Immature natural killer cell (primary cell): ENCODE measurements at regions not wholly inside any gene's neighbourhood (a gene's known extent, or its start where the extent isn't known, plus 50 kb on each side); places are given as distances from the start of the nearest gene placed in this dataset.

Experiments
- DNase-seq, 3 donors: peaks; one replicate each; pipeline ENCODE4 v3.0.0; 2022; ENCODE audit warnings: mixed read lengths in 1 of 3
- H3K27ac Mint-ChIP-seq, 6 donors: one replicate each; pipeline ENCODE4 v1.8.0; 2020; ENCODE audit warnings: mixed read lengths in 6 of 6, mild to moderate bottlenecking in 5 of 6, inconsistent platforms in 4 of 6, moderate library complexity in 3 of 6
- H3K27me3 Mint-ChIP-seq, 3 donors: one replicate each; pipeline ENCODE4 v1.8.0; 2020 to 2021; ENCODE audit warnings: low read depth in 3 of 3, mild to moderate bottlenecking in 3 of 3, mixed read lengths in 3 of 3, moderate library complexity in 3 of 3, inconsistent platforms in 1 of 3
- H3K36me3 Mint-ChIP-seq, 3 donors: one replicate each; pipeline ENCODE4 v1.8.0; 2020; ENCODE audit warnings: mixed read lengths in 3 of 3, inconsistent platforms in 2 of 3, mild to moderate bottlenecking in 2 of 3
- H3K4me1 Mint-ChIP-seq, 2 donors: one replicate each; pipeline ENCODE4 v1.8.0; 2020; ENCODE audit warnings: inconsistent platforms in 2 of 2, mild to moderate bottlenecking in 2 of 2, mixed read lengths in 2 of 2, moderate library complexity in 1 of 2
- H3K4me3 Mint-ChIP-seq, 5 donors: one replicate each; pipeline ENCODE4 v1.8.0; 2020; ENCODE audit warnings: mild to moderate bottlenecking in 5 of 5, mixed read lengths in 5 of 5, inconsistent platforms in 3 of 5, moderate library complexity in 3 of 5
- H3K9me3 Mint-ChIP-seq, 6 donors: one replicate each; pipeline ENCODE4 v1.8.0; 2020; ENCODE audit warnings: mild to moderate bottlenecking in 6 of 6, mixed read lengths in 6 of 6, inconsistent platforms in 4 of 6, moderate library complexity in 3 of 6

DNA sequence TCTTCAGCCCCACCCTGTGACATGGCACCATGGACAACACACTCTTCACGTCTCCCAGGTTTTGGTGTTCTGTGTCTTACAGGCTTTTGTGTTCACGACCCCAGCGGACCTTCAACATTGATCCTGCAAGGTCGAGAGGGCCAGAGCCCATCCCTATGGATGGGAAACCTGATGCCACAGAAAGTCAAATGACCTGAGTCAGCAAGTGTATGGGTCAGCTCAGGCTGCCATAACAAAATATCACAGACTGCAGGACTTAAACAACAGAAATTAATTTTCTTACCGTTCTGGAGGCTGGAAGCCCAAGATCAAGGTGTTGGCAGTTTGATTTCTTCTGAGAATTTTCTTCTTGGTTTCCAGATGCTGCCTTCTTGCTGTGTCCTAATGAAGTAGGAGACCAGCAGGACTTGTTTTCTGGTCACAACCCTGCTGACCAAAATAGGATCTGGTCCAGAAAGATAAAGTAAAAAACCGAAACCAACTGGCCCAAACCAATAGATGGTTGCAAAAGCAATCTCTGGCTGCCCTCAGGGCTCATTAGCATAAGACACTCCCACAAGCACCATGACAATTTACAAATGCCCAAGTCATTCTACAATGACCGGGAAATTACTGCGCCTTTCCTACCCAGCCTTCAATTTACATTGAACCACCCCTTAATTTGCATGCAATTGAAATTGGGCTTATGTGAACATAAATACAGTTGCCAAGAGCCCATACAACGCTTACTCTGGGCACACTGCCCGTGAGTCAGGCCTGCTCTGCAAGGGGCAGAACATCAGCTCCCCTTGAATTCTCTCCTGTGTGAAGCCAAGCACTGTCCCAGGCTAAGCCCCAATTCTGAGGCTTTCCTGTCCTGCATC is 82.9 kb upstream of the SLC22A11 start:
- no peak overlapping the region for H3K4me3 Mint-ChIP-seq
- no peaks in the 10 kb centered on the region for H3K4me1 Mint-ChIP-seq
- no peaks in the 10 kb centered on the region for H3K36me3 Mint-ChIP-seq
- no peak overlapping the region for H3K27ac Mint-ChIP-seq
- no peak for DNase-seq
- H3K27me3 Mint-ChIP-seq = peaks cover 5 to 17% (median 8%) of the 10 kb centered on the region in 3 donors
- H3K9me3 Mint-ChIP-seq = peaks cover 0 to 3% (median 0%) of the 10 kb centered on the region in 6 donors

DNA sequence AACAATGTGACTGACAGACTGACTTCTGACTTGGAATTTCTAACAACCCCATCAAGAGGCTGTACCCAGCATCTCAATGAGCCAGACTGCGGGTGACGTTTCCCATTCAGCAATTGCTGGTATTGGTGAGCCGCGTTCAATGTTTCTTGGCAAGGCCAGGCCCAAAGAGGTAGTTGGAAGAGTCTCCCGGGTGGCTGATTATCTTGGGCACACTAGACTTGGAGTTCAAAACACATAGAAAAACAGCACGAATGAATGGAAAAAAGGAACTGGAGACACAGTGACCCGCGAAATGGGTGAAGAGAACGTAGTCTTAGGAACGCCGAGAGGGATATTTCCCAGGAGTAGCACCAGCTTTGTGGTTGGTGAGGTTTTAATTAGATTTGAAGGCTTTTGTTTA is 81.1 kb upstream of the SLC22A11 start:
- peaks cover 6% of the 10 kb centered on the region in 3 donors for H3K27me3 Mint-ChIP-seq
- no peak for DNase-seq
- no peaks in the 10 kb centered on the region for H3K4me1 Mint-ChIP-seq
- H3K27ac Mint-ChIP-seq = no peak overlapping the region
- H3K36me3 Mint-ChIP-seq = no peaks in the 10 kb centered on the region
- H3K9me3 Mint-ChIP-seq = peaks cover 0 to 3% (median 0%) of the 10 kb centered on the region in 6 donors
- H3K4me3 Mint-ChIP-seq = no peak overlapping the region

DNA sequence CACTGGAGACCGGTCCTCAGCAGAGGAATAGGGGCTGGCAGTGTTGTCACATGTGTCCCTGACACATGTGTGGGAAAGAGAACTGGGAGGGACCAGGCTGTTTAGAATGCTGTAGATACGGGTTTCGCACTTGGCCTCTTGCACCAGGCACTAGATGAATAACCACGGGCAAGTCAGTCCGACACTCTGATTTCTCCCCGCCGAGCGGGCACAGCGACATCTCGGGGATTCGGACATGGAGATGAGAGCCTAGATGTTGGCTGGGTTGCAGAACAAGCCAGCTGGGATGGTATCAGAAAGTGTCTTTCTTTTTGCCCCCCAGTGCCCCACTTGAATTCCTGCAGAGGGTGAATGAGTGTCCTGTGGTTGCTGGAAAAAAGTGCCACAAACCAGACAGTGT is 80.6 kb upstream of the SLC22A11 start:
- no peaks in the 10 kb centered on the region for H3K4me1 Mint-ChIP-seq
- H3K9me3 Mint-ChIP-seq = peaks cover 0 to 3% (median 0%) of the 10 kb centered on the region in 6 donors
- DNase-seq = no peak
- no peaks in the 10 kb centered on the region for H3K36me3 Mint-ChIP-seq
- H3K27me3 Mint-ChIP-seq = peaks cover 5 to 6% (median 6%) of the 10 kb centered on the region in 3 donors
- no peak overlapping the region for H3K27ac Mint-ChIP-seq
- no peak overlapping the region for H3K4me3 Mint-ChIP-seq

DNA sequence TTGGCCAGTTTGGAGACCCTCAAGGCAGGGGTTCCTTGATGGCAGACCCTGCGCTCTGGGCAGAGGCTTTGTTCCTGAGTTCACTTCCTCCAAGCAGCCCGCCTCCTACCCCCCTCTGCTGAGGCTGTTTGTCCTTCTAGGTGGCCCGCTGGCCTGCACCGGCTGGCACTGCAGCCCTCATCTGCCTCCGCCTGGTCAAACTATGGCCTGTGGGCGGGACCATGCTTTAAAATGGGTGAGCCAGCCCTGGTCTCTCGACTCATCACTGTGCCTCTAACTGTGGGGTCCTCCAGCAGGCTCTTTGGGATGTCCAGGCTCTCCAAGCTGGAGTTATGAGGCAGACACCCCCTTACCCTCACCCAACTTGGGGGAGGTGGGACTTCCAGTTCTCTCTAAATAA is 78.9 kb upstream of the SLC22A11 start:
- H3K27me3 Mint-ChIP-seq = peaks cover 2 to 5% (median 4%) of the 10 kb centered on the region in 3 donors
- H3K4me1 Mint-ChIP-seq = no peaks in the 10 kb centered on the region
- H3K9me3 Mint-ChIP-seq = peaks cover 0 to under 1% (median 0%) of the 10 kb centered on the region in 6 donors
- H3K36me3 Mint-ChIP-seq = no peaks in the 10 kb centered on the region
- no peak overlapping the region for H3K27ac Mint-ChIP-seq
- DNase-seq = no peak
- H3K4me3 Mint-ChIP-seq = no peak overlapping the region

DNA sequence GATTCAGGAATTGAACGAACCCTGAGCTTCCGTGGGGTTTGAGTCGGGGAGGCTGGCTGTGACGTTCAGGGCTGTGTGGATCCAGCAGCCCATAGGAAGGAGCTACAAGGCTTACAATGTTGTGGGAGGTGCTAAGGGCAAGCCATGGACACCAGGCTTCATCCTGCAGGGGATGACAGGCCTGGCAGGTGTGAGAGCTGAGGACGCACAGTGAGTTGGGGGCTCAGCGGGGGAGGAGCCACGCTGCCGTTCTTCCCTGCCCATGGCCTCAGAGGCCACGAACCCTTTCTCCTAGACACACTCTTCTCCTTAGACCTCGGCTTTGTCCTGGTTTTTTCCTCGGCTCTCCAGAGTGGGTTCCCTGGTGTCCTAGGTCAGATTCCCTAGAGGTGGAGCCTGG is 78.1 kb upstream of the SLC22A11 start:
- Mint-ChIP-seq H3K27ac (no peak overlapping the region), H3K4me3 (no peak overlapping the region), H3K36me3 (no peaks in the 10 kb centered on the region), H3K27me3 (peaks cover 2 to 5% (median 4%) of the 10 kb centered on the region in 3 donors), H3K4me1 (no peaks in the 10 kb centered on the region), H3K9me3 (no peaks in the 10 kb centered on the region)
- DNase-seq = no peak

DNA sequence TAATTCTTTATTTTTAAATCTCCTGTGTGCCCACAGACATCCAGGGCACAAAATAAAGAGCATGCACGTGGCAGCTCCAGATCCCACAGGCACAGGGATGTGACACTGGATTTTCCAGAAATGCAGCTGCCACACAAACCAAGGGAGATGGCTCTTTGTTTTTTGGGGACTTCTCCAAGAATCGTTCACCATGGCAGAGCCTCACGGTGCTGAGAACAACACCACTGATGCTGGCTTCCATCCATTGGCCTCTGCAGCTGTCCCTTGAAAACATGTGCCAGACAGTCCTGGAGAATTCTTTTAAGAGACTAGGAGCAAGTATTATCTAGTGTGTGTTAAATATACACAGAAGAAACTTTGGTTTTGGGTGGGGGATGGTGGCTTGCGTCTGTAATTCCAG is 73.2 kb upstream of the SLC22A11 start:
- no peak for DNase-seq
- no peaks in the 10 kb centered on the region for H3K4me1 Mint-ChIP-seq
- H3K27me3 Mint-ChIP-seq = peaks cover 0 to 4% (median 2%) of the 10 kb centered on the region in 3 donors
- H3K36me3 Mint-ChIP-seq = no peaks in the 10 kb centered on the region
- no peak overlapping the region for H3K4me3 Mint-ChIP-seq
- H3K27ac Mint-ChIP-seq = no peak overlapping the region
- no peaks in the 10 kb centered on the region for H3K9me3 Mint-ChIP-seq

DNA sequence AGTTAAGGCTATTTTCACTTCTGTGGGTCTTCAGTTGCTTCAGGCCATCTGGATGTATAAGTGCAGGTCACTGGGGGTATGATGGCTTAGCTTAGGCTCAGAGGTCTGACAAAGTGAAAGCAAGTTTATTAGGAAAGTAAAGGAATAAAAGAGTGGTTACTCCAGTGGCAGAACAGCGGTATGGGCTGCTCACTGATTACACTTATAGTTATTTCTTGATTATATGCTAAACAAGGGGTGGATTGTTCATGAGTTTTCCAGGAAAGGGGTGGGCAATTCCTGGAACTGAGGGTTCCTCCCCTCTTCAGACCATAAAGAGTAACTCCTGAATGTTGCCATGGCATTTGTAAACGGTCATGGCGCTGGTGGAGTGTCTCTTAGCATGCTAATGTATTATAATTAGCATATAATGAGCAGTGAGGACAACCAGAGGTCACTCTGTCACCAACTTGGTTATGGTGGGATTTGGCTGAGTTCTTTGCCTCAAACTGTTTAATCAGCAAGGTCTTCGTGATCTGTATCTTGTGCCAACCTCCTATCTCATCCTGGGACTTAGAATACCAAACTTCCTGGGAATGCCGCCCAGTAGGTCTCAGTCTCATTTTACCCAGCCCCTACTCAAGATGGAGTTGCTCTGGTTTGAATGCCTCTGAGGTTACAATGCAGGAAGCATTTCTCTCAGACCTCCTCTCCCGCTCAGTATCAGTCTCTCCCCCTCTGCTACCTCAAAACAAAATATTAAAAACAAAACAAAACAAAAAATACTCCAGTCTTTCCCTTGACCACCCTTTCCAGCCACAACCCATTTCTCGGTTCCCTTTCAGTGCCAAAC is 71.3 kb upstream of the SLC22A11 start:
- no peaks in the 10 kb centered on the region for H3K4me1 Mint-ChIP-seq
- H3K4me3 Mint-ChIP-seq = no peak overlapping the region
- H3K9me3 Mint-ChIP-seq = no peaks in the 10 kb centered on the region
- DNase-seq = no peak
- H3K27me3 Mint-ChIP-seq = peaks cover under 1 to 14% (median 2%) of the 10 kb centered on the region in 3 donors
- H3K27ac Mint-ChIP-seq = no peak overlapping the region
- H3K36me3 Mint-ChIP-seq = no peaks in the 10 kb centered on the region

DNA sequence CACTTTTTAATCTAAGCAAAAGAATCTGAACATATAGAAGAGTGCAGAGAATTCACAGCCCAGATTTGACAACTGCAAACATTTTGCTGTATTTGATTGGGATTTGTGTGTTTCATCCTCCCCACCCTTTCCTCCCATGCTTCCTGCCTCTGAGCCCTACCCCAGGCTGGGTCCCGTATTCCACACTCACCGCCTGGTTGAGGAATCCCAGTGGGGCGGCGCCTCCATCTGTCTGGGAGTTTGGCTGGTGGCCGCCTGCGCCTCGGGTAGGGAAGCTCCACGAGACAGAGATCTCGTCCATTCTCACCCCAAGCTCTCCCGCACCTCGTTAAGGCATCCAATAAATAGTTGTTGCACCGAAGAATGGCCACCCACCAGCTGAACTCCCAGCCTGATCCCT is 70.7 kb upstream of the SLC22A11 start:
- no peaks in the 10 kb centered on the region for H3K4me1 Mint-ChIP-seq
- peaks cover 4 to 14% (median 4%) of the 10 kb centered on the region in 3 donors for H3K27me3 Mint-ChIP-seq
- H3K36me3 Mint-ChIP-seq = no peaks in the 10 kb centered on the region
- H3K4me3 Mint-ChIP-seq = no peak overlapping the region
- no peak overlapping the region for H3K27ac Mint-ChIP-seq
- no peaks in the 10 kb centered on the region for H3K9me3 Mint-ChIP-seq
- no peak for DNase-seq

DNA sequence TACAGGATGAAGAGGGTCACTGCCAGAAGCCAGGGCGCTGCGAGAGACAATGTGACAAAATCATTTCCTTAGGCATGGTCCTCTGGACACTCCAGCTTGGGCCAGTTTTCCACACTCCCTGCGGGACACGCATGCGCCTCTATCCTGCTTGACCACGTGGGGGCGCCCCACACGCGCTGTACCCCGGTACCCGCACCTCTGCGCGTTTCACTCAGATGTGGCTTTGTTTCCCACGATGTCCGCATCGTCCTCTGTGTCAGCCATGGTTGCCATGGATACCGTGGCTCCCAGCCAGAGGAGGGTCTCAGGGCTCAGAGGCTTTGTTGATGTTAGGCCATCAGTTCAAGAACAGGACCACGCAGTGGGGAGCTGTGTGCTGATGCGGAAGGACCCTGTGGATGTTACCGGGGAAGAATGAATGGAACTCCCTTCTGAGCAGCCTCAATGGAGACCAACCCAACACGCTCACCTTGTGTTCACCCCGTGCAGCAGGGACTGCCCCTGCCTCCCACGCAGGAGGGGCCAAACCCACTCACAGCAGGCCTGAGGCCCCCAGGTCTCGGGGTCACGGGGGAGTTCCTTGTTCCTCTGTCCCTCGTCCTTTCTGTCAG is 65.8 kb upstream of the SLC22A11 start:
- Mint-ChIP-seq H3K36me3 (no peaks in the 10 kb centered on the region), H3K27me3 (peaks cover 4 to 19% (median 8%) of the 10 kb centered on the region in 3 donors), H3K4me1 (no peaks in the 10 kb centered on the region), H3K9me3 (no peaks in the 10 kb centered on the region), H3K4me3 (no peak overlapping the region), H3K27ac (no peak overlapping the region)
- DNase-seq = peak; percentile 14 to 30 (median 28)

DNA sequence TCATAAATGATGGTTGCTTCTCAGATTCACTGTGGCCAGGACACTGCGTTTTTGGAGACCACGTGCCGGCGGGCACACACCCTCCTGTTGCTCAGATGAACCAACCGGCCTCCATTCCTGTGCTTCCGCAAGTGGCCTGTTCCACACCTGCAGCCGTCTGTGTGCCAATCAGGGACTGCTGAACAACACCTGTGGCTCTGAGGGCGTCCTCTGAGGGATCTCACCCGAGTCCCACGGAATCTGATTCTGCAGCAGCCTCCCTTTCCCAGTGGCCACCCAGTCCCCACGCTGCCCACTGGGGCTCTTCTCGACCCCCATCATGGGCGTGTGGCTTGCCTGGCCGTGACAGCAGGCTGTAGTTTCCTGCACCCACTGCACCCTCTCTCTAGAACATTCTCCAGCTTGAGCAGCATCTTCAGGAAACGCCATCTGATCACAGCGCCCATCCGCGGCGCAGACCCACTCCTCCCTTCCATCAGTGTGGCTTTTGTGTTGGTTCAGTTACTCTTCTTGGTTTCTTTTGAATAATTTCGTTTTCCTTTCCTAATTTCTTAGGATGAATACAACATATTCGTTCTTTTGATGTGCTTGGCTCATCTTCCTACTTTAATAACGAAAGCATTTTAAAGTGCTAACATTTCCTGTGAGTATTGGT is 65.1 kb upstream of the SLC22A11 start:
- peaks cover 4 to 19% (median 8%) of the 10 kb centered on the region in 3 donors for H3K27me3 Mint-ChIP-seq

DNA sequence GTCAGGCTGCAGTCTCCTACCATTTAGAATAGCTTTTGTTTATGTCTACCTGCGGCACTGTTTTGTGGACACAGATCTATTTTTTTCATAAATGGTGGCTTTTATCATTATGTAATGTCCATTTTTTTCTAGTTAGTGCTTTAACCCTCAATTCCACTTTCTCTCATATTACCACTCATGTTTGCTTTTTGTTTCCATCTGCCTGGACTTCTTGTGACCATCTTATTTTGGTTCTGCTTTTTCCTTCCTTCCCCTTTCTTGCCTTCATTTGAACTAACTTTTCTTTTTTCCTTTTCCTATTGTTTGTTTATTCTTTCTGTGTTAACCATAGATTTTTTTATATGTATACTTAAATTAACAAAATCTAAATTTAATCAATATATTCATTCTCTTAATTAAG is 63.2 kb upstream of the SLC22A11 start:
- H3K4me3 Mint-ChIP-seq = no peak overlapping the region

More for the DNA sequence above, 65.1 kb upstream of the SLC22A11 start:
- Mint-ChIP-seq H3K9me3 (no peaks in the 10 kb centered on the region), H3K4me3 (no peak overlapping the region), H3K4me1 (no peaks in the 10 kb centered on the region), H3K27ac (peak overlapping the region in 1 of 6 donors; percentile 50), H3K36me3 (no peaks in the 10 kb centered on the region)
- DNase-seq = no peak

DNA sequence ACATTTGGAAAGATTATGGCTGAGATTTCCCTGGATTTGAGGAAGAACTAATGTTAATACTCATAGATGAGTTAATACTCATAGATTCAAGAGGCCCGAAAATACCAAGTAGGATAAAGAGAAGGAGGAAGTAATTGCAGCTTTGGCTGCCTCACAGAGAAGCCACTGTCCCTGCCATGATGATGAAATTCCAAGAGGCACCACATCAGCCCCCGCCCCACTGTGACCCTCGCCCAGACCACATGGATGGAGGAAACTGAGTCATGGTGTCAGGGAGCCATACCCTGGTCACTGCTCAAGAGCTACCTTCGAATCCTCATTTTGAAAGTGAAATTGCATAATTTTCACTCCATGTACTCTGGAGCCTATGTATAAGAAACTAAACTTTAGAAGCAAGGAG is 57.6 kb upstream of the SLC22A11 start:
- H3K4me3 Mint-ChIP-seq = no peak overlapping the region
- no peak overlapping the region for H3K27ac Mint-ChIP-seq
- peaks cover 0 to 3% (median 0%) of the 10 kb centered on the region in 3 donors for H3K27me3 Mint-ChIP-seq
- no peaks in the 10 kb centered on the region for H3K36me3 Mint-ChIP-seq
- peaks cover 1 to 5% of the 10 kb centered on the region in 2 donors for H3K4me1 Mint-ChIP-seq
- H3K9me3 Mint-ChIP-seq = no peaks in the 10 kb centered on the region
- DNase-seq = no peak

More for the DNA sequence above, 63.2 kb upstream of the SLC22A11 start:
- no peaks in the 10 kb centered on the region for H3K9me3 Mint-ChIP-seq
- no peaks in the 10 kb centered on the region for H3K36me3 Mint-ChIP-seq
- no peak overlapping the region for H3K27ac Mint-ChIP-seq
- no peak for DNase-seq
- peaks cover 4 to 19% (median 8%) of the 10 kb centered on the region in 3 donors for H3K27me3 Mint-ChIP-seq
- H3K4me1 Mint-ChIP-seq = no peaks in the 10 kb centered on the region

DNA sequence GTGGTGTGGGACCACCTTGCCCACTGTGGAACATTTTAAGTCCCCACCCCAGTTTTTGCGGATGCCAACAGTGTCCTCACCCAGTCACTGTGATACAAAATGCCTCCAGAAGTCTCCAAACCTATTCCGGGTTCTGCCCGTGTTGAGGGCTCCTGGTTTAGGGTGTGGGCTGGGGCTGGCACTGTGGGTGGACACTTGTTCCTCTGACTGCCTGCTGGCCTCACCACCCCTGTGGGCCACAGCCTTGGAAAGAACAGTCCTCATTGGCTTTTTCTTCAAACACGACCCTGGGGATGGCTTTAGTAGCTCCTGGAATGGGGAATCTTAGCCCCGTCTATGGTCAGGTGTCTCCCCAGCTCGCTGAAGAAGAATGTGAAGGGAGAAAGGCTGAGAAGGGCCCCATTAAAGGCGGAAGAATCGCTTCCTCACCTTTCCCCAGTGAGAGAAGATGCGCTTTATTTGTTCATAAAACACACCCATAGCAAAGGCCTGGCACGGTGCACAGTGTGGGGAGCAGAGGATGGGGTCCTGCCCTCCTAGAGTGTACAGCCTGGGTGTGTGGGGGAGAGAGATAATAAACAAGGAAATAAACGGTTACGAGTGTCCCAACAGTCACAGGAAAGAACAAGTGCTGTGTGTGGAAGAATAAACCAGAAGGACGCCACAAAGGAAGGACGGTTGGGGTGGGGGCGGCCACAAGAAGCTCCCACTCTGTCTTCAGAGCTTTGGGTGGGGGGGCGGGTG is 56.3 kb upstream of the SLC22A11 start:
- no peak overlapping the region for H3K27ac Mint-ChIP-seq
- H3K36me3 Mint-ChIP-seq = no peaks in the 10 kb centered on the region
- DNase-seq = no peak
- no peak overlapping the region for H3K4me3 Mint-ChIP-seq
- no peaks in the 10 kb centered on the region for H3K9me3 Mint-ChIP-seq
- H3K4me1 Mint-ChIP-seq = peaks cover 1 to 5% of the 10 kb centered on the region in 2 donors
- peaks cover 0 to 3% (median 2%) of the 10 kb centered on the region in 3 donors for H3K27me3 Mint-ChIP-seq
